ENCODE measurements at regions not wholly inside any gene's neighbourhood (a gene's known extent, or its start where the extent isn't known, plus 50 kb on each side); places are given as distances from the start of the nearest gene placed in this dataset.

- H4K20me1 ChIP-seq (ENCODE audit: insufficient read depth, low read depth, low read length) = no peaks in the 10 kb centered on the region
- no peaks in the 10 kb centered on the region for H3K79me2 ChIP-seq (ENCODE audit: low read length)
- H3K27me3 ChIP-seq (ENCODE audit: low read length) = no peaks in the 10 kb centered on the region; the same call in 1 of the 2 replicates
- H3K4me3 ChIP-seq (ENCODE audit: low read length) = no peak overlapping the region
- H3K4me1 ChIP-seq (ENCODE audit: low read length) = no peaks in the 10 kb centered on the region
- no peak overlapping the region for H3K9ac ChIP-seq (ENCODE audit: low read length)
- H2AFZ ChIP-seq (ENCODE audit: low read length) = no peak overlapping the region
- H3K4me2 ChIP-seq (ENCODE audit: low read depth, low read length, poor library complexity, severe bottlenecking) = no peak overlapping the region
- no peak overlapping the region for H3K27ac ChIP-seq (ENCODE audit: low read length)
- no peak for DNase-seq
- no peaks in the 10 kb centered on the region for H3K36me3 ChIP-seq (ENCODE audit: insufficient read depth, low read length)
- H3K9me3 ChIP-seq (ENCODE audit: low read length) = no peaks in the 10 kb centered on the region
- H3K9me2 ChIP-seq (replicated peaks; ENCODE audit: insufficient read depth, low read length) = no peaks in the 10 kb centered on the region
Observed at GRCh38 chr1:30508611-30509010, 214.8 kb downstream of the MATN1 start.

GRCh38 chr1:30508175-30508448 is 215.3 kb downstream of the MATN1 start:
- no peak overlapping the region for H3K4me3 ChIP-seq (ENCODE audit: low read length)
- no peaks in the 10 kb centered on the region for H3K36me3 ChIP-seq (ENCODE audit: insufficient read depth, low read length)
- DNase-seq = no peak

GRCh38 chr1:30507401-30508174 is 215.8 kb downstream of the MATN1 start:
- H3K4me3 ChIP-seq (ENCODE audit: low read length) = no peak overlapping the region
- H3K4me1 ChIP-seq (ENCODE audit: low read length) = no peaks in the 10 kb centered on the region
- H4K20me1 ChIP-seq (ENCODE audit: insufficient read depth, low read depth, low read length) = no peaks in the 10 kb centered on the region
- no peaks in the 10 kb centered on the region; the same call in 1 of the 2 replicates for H3K27me3 ChIP-seq (ENCODE audit: low read length)
- no peaks in the 10 kb centered on the region for H3K36me3 ChIP-seq (ENCODE audit: insufficient read depth, low read length)
- H3K27ac ChIP-seq (ENCODE audit: low read length) = no peak overlapping the region
- H3K79me2 ChIP-seq (ENCODE audit: low read length) = no peaks in the 10 kb centered on the region
- no peak overlapping the region for H3K9ac ChIP-seq (ENCODE audit: low read length)
- H3K9me2 ChIP-seq (replicated peaks; ENCODE audit: insufficient read depth, low read length) = no peaks in the 10 kb centered on the region
- no peak overlapping the region for H3K4me2 ChIP-seq (ENCODE audit: low read depth, low read length, poor library complexity, severe bottlenecking)
- H2AFZ ChIP-seq (ENCODE audit: low read length) = no peak overlapping the region
- H3K9me3 ChIP-seq (ENCODE audit: low read length) = no peaks in the 10 kb centered on the region
- no peak for DNase-seq

More at GRCh38 chr1:30508175-30508448, 215.3 kb downstream of the MATN1 start:
- H3K27me3 ChIP-seq (ENCODE audit: low read length) = no peaks in the 10 kb centered on the region; the same call in 1 of the 2 replicates
- no peaks in the 10 kb centered on the region for H3K79me2 ChIP-seq (ENCODE audit: low read length)
- no peaks in the 10 kb centered on the region for H3K9me2 ChIP-seq (replicated peaks; ENCODE audit: insufficient read depth, low read length)
- no peaks in the 10 kb centered on the region for H3K4me1 ChIP-seq (ENCODE audit: low read length)
- no peak overlapping the region for H3K9ac ChIP-seq (ENCODE audit: low read length)
- H3K27ac ChIP-seq (ENCODE audit: low read length) = no peak overlapping the region
- H3K4me2 ChIP-seq (ENCODE audit: low read depth, low read length, poor library complexity, severe bottlenecking) = no peak overlapping the region
- no peaks in the 10 kb centered on the region for H4K20me1 ChIP-seq (ENCODE audit: insufficient read depth, low read depth, low read length)
- H3K9me3 ChIP-seq (ENCODE audit: low read length) = no peaks in the 10 kb centered on the region
- no peak overlapping the region for H2AFZ ChIP-seq (ENCODE audit: low read length)

DNA sequence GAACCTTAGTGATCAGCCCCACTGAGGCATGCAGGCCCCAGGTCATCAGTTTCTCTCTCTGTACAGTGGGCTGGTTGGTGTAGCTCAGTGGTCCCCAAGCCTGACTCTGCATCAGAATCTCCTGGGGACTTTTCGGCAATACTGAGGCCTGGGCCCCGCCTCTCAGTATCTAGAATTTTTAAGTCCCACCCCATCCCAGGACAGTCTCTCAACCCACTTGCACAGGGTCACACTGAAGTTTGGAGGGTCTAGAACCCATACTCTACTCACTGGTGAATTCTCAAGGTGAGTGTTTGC is 216.4 kb downstream of the MATN1 start:
- Histone ChIP-seq H3K4me1 (ENCODE audit: low read length) (no peaks in the 10 kb centered on the region), H3K9me2 (replicated peaks; ENCODE audit: insufficient read depth, low read length) (no peaks in the 10 kb centered on the region), H3K27ac (ENCODE audit: low read length) (no peak overlapping the region), H3K9me3 (ENCODE audit: low read length) (no peaks in the 10 kb centered on the region), H4K20me1 (ENCODE audit: insufficient read depth, low read depth, low read length) (no peaks in the 10 kb centered on the region), H3K27me3 (ENCODE audit: low read length) (no peaks in the 10 kb centered on the region; the same call in 1 of the 2 replicates), H3K36me3 (ENCODE audit: insufficient read depth, low read length) (no peaks in the 10 kb centered on the region), H3K4me3 (ENCODE audit: low read length) (no peak overlapping the region), H3K79me2 (ENCODE audit: low read length) (no peaks in the 10 kb centered on the region), H2AFZ (ENCODE audit: low read length) (no peak overlapping the region), H3K9ac (ENCODE audit: low read length) (no peak overlapping the region), H3K4me2 (ENCODE audit: low read depth, low read length, poor library complexity, severe bottlenecking) (no peak overlapping the region)
- no peak for DNase-seq

- H3K79me2 ChIP-seq (ENCODE audit: low read length) = no peaks in the 10 kb centered on the region
- no peaks in the 10 kb centered on the region for H4K20me1 ChIP-seq (ENCODE audit: insufficient read depth, low read depth, low read length)
Observed at GRCh38 chr1:30506291-30507015, 216.9 kb downstream of the MATN1 start.

DNA sequence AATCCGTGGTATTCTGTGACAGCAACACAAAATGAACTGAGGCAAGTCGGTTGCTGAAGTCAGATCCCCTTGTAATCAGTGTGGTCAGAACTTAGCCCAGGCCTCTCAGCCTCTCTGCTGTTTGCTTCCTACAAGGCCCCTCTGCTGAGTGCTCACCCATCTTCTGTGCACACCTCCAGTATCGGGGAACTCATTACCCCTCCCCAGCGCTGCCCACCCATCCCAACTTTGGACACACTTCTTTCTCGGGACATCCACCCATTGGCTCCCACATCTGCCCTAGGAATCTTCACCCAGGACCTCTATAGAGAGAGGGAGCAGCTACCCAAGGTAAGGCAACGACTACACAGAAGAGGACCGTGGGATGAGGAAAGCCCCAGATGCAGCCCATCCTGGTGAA is 217.5 kb downstream of the MATN1 start:
- Histone ChIP-seq H3K4me1 (ENCODE audit: low read length) (no peaks in the 10 kb centered on the region), H3K27ac (ENCODE audit: low read length) (no peak overlapping the region), H4K20me1 (ENCODE audit: insufficient read depth, low read depth, low read length) (no peaks in the 10 kb centered on the region), H2AFZ (ENCODE audit: low read length) (no peak overlapping the region), H3K4me3 (ENCODE audit: low read length) (no peak overlapping the region), H3K4me2 (ENCODE audit: low read depth, low read length, poor library complexity, severe bottlenecking) (no peak overlapping the region), H3K36me3 (ENCODE audit: insufficient read depth, low read length) (no peaks in the 10 kb centered on the region), H3K27me3 (ENCODE audit: low read length) (no peaks in the 10 kb centered on the region; the same call in 1 of the 2 replicates), H3K79me2 (ENCODE audit: low read length) (no peaks in the 10 kb centered on the region), H3K9me2 (replicated peaks; ENCODE audit: insufficient read depth, low read length) (no peaks in the 10 kb centered on the region), H3K9ac (ENCODE audit: low read length) (no peak overlapping the region), H3K9me3 (ENCODE audit: low read length) (no peaks in the 10 kb centered on the region)
- no peak for DNase-seq

More at GRCh38 chr1:30506291-30507015, 216.9 kb downstream of the MATN1 start:
- no peak overlapping the region for H3K9ac ChIP-seq (ENCODE audit: low read length)
- no peak for DNase-seq
- no peak overlapping the region for H3K4me3 ChIP-seq (ENCODE audit: low read length)
- H3K27ac ChIP-seq (ENCODE audit: low read length) = no peak overlapping the region
- no peaks in the 10 kb centered on the region for H3K9me3 ChIP-seq (ENCODE audit: low read length)
- H3K9me2 ChIP-seq (replicated peaks; ENCODE audit: insufficient read depth, low read length) = no peaks in the 10 kb centered on the region
- no peak overlapping the region for H2AFZ ChIP-seq (ENCODE audit: low read length)
- H3K4me2 ChIP-seq (ENCODE audit: low read depth, low read length, poor library complexity, severe bottlenecking) = no peak overlapping the region
- H3K36me3 ChIP-seq (ENCODE audit: insufficient read depth, low read length) = no peaks in the 10 kb centered on the region
- no peaks in the 10 kb centered on the region for H3K4me1 ChIP-seq (ENCODE audit: low read length)
- no peaks in the 10 kb centered on the region; the same call in 1 of the 2 replicates for H3K27me3 ChIP-seq (ENCODE audit: low read length)

GRCh38 chr1:30492451-30492850 is 230.9 kb downstream of the MATN1 start:
- no peak overlapping the region for H3K4me2 ChIP-seq (ENCODE audit: low read depth, low read length, poor library complexity, severe bottlenecking)
- DNase-seq = no peak
- H3K36me3 ChIP-seq (ENCODE audit: insufficient read depth, low read length) = no peaks in the 10 kb centered on the region
- no peak overlapping the region for H3K27ac ChIP-seq (ENCODE audit: low read length)
- H3K9me3 ChIP-seq (ENCODE audit: low read length) = no peaks in the 10 kb centered on the region
- no peak overlapping the region for H2AFZ ChIP-seq (ENCODE audit: low read length)
- no peaks in the 10 kb centered on the region for H3K27me3 ChIP-seq (ENCODE audit: low read length)
- no peaks in the 10 kb centered on the region for H3K4me1 ChIP-seq (ENCODE audit: low read length)
- H3K9ac ChIP-seq (ENCODE audit: low read length) = no peak overlapping the region
- no peaks in the 10 kb centered on the region for H3K79me2 ChIP-seq (ENCODE audit: low read length)
- no peaks in the 10 kb centered on the region for H3K9me2 ChIP-seq (replicated peaks; ENCODE audit: insufficient read depth, low read length)
- H4K20me1 ChIP-seq (ENCODE audit: insufficient read depth, low read depth, low read length) = no peaks in the 10 kb centered on the region
- no peak overlapping the region for H3K4me3 ChIP-seq (ENCODE audit: low read length)

DNA sequence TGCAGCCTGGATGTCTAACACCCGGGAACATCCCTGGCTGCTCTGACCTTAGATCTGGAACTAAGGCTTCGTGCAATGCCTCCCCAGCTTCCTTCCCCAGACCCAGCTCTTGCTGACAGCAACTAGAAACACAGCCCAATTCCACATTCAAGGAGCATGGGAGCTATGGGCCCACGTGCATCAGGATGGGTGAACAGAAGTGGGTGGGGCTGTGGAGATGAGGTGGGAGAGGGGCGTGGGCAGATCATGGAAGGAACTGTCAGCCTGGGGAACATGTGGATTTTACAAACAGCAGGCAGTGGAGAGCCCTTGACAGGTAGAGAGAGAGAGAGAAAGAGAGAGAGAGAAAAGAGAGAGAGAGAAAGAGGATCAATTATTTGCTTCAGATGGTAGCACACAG is 231.6 kb downstream of the MATN1 start:
- no peaks in the 10 kb centered on the region for H4K20me1 ChIP-seq (ENCODE audit: insufficient read depth, low read depth, low read length)
- H3K9ac ChIP-seq (ENCODE audit: low read length) = no peak overlapping the region
- DNase-seq = no peak
- no peak overlapping the region for H3K27ac ChIP-seq (ENCODE audit: low read length)
- H3K36me3 ChIP-seq (ENCODE audit: insufficient read depth, low read length) = no peaks in the 10 kb centered on the region
- no peaks in the 10 kb centered on the region for H3K27me3 ChIP-seq (ENCODE audit: low read length)
- no peaks in the 10 kb centered on the region for H3K79me2 ChIP-seq (ENCODE audit: low read length)
- no peaks in the 10 kb centered on the region for H3K4me1 ChIP-seq (ENCODE audit: low read length)
- no peak overlapping the region for H2AFZ ChIP-seq (ENCODE audit: low read length)
- no peak overlapping the region for H3K4me2 ChIP-seq (ENCODE audit: low read depth, low read length, poor library complexity, severe bottlenecking)
- no peaks in the 10 kb centered on the region for H3K9me2 ChIP-seq (replicated peaks; ENCODE audit: insufficient read depth, low read length)
- H3K9me3 ChIP-seq (ENCODE audit: low read length) = no peaks in the 10 kb centered on the region
- H3K4me3 ChIP-seq (ENCODE audit: low read length) = no peak overlapping the region
